Activated CD8-positive, alpha-beta T cell treated with anti-CD3 and anti-CD28 coated beads for 36 hours (primary cell): ENCODE measurements at regions not wholly inside any gene's neighbourhood (a gene's known extent, or its start where the extent isn't known, plus 50 kb on each side); places are given as distances from the start of the nearest gene placed in this dataset.
"Not testable (repeated sequence)": the region's sequence is repeated elsewhere in the genome, so short reads cannot be mapped to it uniquely, and the experiment has no call there.

Experiments
- ATAC-seq: fragments of 200-7000 bp; cut with Tn5 transposase; one replicate; pipeline ENCODE4 v1.10.0; 2021; ENCODE audit warnings: mild to moderate bottlenecking, moderate library complexity
- CTCF ChIA-PET: fragments of 350-600 bp; sonication (Branson Sonifier 250); formaldehyde crosslinking; loops from one replicate; lab custom pipeline; 2021; ENCODE audit warnings: antibody characterized with exemption; lab: Charles Lee
- POLR2A ChIA-PET: fragments of 350-600 bp; sonication (Branson Sonifier 250); formaldehyde crosslinking; loops from one replicate; lab custom pipeline; 2021; ENCODE audit warnings: antibody characterized with exemption; lab: Charles Lee
- DNase-seq: peaks from one replicate; pipeline ENCODE4 v3.0.0-alpha.2; 2020
- H3K27ac Mint-ChIP-seq: one replicate; pipeline ENCODE4 v1.8.0; 2021; ENCODE audit warnings: mild to moderate bottlenecking, mixed read lengths
- H3K27me3 Mint-ChIP-seq: one replicate; pipeline ENCODE4 v1.8.0; 2021; ENCODE audit warnings: mixed read lengths
- H3K36me3 Mint-ChIP-seq: one replicate; pipeline ENCODE4 v1.8.0; 2021; ENCODE audit warnings: low read depth, mixed read lengths
- H3K4me1 Mint-ChIP-seq: one replicate; pipeline ENCODE4 v1.8.0; 2021; ENCODE audit warnings: low read depth, mixed read lengths
- H3K4me3 Mint-ChIP-seq: one replicate; pipeline ENCODE4 v1.8.0; 2021; ENCODE audit warnings: mild to moderate bottlenecking, moderate library complexity, mixed read lengths
- H3K9me3 Mint-ChIP-seq: one replicate; pipeline ENCODE4 v1.8.0; 2021; ENCODE audit warnings: mixed read lengths
- intact Hi-C: fragments of 100-400 bp; cut with micrococcal nuclease; formaldehyde crosslinking; loops from one replicate; pipeline ENCODE4 v1.10.0; 2022
- TF ChIP-seq, protein P1 (sequence below): fragments of 200-600 bp; IDR thresholded peaks from one replicate; pipeline ENCODE4 v1.8.0; 2022; ENCODE audit warnings: antibody characterized with exemption, mild to moderate bottlenecking

- ChIA-PET CTCF (no interaction called here), POLR2A (no interaction called here)
- H3K36me3 Mint-ChIP-seq, result no peaks in the 10 kb centered on the region
- H3K4me3 Mint-ChIP-seq, result no peak overlapping the region
- no peaks in the 10 kb centered on the region for H3K27me3 Mint-ChIP-seq
- H3K27ac Mint-ChIP-seq, result no peak overlapping the region
- DNase-seq, result no peak
- intact Hi-C loops, result no loop called here
- TF ChIP-seq, protein P1, sequence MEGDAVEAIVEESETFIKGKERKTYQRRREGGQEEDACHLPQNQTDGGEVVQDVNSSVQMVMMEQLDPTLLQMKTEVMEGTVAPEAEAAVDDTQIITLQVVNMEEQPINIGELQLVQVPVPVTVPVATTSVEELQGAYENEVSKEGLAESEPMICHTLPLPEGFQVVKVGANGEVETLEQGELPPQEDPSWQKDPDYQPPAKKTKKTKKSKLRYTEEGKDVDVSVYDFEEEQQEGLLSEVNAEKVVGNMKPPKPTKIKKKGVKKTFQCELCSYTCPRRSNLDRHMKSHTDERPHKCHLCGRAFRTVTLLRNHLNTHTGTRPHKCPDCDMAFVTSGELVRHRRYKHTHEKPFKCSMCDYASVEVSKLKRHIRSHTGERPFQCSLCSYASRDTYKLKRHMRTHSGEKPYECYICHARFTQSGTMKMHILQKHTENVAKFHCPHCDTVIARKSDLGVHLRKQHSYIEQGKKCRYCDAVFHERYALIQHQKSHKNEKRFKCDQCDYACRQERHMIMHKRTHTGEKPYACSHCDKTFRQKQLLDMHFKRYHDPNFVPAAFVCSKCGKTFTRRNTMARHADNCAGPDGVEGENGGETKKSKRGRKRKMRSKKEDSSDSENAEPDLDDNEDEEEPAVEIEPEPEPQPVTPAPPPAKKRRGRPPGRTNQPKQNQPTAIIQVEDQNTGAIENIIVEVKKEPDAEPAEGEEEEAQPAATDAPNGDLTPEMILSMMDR, result no peak
- H3K4me1 Mint-ChIP-seq, result no peaks in the 10 kb centered on the region
- no peaks in the 10 kb centered on the region for H3K9me3 Mint-ChIP-seq
- no peak for ATAC-seq
Observed at GRCh38 chr3:110344897-110345767, 726.5 kb upstream of the NECTIN3 start.

DNA sequence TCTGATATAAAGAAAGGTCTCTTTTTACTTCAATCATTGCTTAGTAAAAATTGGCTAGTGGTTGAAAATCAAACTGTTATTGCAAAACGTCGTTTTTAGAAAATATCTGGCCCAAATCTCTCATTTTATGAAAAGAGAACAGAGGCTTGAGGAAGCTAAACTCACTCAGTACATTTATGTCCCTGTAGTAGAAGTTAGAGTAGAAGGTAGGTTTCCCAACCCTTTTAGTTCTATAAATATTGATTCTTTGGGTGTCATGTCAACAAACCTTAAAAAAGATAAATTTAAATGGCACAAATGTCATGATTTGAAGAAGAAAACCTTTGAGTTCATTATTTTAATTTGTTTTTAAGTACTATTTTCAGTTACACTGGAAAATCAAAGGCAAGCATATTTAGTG, 722.3 kb upstream of the NECTIN3 start:
- H3K4me3 Mint-ChIP-seq, result no peak overlapping the region
- CTCF ChIA-PET, result no interaction called here
- POLR2A ChIA-PET, result no interaction called here
- H3K4me1 Mint-ChIP-seq, result no peaks in the 10 kb centered on the region
- peaks cover 2% of the 10 kb centered on the region for H3K27me3 Mint-ChIP-seq
- ATAC-seq (no peak), DNase-seq (no peak)
- intact Hi-C loops, result no loop called here
- H3K36me3 Mint-ChIP-seq, result no peaks in the 10 kb centered on the region
- H3K9me3 Mint-ChIP-seq, result no peaks in the 10 kb centered on the region
- TF ChIP-seq, protein P1, result no peak
- H3K27ac Mint-ChIP-seq, result no peak overlapping the region

- Mint-ChIP-seq H3K36me3 (no peaks in the 10 kb centered on the region), H3K4me3 (no peak overlapping the region), H3K4me1 (no peaks in the 10 kb centered on the region), H3K27ac (no peak overlapping the region), H3K27me3 (peaks cover 3% of the 10 kb centered on the region), H3K9me3 (no peaks in the 10 kb centered on the region)
- CTCF ChIA-PET, result no interaction called here
- TF ChIP-seq, protein P1, result no peak
- no peak for DNase-seq
- no peak for ATAC-seq
- POLR2A ChIA-PET, result no interaction called here
- intact Hi-C loops, result no loop called here
Observed at GRCh38 chr3:110352841-110353604, 718.6 kb upstream of the NECTIN3 start.

DNA sequence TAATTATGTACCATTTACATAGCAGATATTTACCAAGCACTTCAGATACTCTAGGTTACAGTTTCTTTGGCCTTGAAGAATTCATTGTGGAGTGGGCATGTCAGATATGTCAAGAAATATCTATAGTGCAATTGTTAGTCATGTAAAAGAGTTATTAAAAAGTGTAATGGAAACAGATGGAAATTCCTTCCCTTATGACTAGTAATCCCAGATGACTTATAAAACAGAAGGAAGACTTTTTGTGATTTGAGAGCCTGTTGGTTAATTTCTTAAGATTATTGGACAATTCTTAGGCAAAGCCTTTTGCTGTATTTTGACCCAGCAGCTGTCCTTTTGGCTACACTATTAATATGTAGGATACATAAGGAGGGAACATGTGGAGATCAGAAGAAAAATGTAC, 708.9 kb upstream of the NECTIN3 start:
- Mint-ChIP-seq H3K27ac (no peak overlapping the region), H3K36me3 (no peaks in the 10 kb centered on the region), H3K4me1 (no peaks in the 10 kb centered on the region), H3K4me3 (no peak overlapping the region), H3K9me3 (no peaks in the 10 kb centered on the region), H3K27me3 (no peaks in the 10 kb centered on the region)
- CTCF ChIA-PET, result no interaction called here
- DNase-seq (no peak), ATAC-seq (no peak)
- intact Hi-C loops, result no loop called here
- POLR2A ChIA-PET, result no interaction called here
- TF ChIP-seq, protein P1, result no peak

DNA sequence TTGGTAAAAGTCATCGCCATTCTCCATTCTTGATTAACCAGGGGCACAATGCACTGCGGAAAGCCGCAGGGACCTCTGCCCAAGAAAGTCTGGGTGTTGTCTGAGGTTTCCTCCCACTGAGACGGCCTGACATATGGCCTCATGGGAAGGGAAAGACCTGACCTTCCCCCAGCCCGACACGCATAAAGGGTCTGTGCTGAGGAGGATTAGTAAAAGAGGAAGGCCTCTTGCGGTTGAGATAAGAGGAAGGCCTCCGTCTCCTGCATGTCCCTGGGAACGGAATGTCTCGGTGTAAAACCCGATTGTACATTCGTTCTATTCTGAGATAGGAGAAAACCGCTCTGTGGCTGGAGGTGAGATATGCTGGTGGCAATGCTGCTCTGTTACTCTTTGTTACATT, 704.3 kb upstream of the NECTIN3 start:
- H3K36me3 Mint-ChIP-seq, DNase-seq, H3K9me3 Mint-ChIP-seq, H3K4me3 Mint-ChIP-seq, intact Hi-C loops, ATAC-seq, H3K4me1 Mint-ChIP-seq, H3K27ac Mint-ChIP-seq, H3K27me3 Mint-ChIP-seq, POLR2A ChIA-PET, CTCF ChIA-PET: not testable (repeated sequence)
